ENCODE measurements at regions not wholly inside any gene's neighbourhood (a gene's known extent, or its start where the extent isn't known, plus 50 kb on each side); places are given as distances from the start of the nearest gene placed in this dataset.

DNA sequence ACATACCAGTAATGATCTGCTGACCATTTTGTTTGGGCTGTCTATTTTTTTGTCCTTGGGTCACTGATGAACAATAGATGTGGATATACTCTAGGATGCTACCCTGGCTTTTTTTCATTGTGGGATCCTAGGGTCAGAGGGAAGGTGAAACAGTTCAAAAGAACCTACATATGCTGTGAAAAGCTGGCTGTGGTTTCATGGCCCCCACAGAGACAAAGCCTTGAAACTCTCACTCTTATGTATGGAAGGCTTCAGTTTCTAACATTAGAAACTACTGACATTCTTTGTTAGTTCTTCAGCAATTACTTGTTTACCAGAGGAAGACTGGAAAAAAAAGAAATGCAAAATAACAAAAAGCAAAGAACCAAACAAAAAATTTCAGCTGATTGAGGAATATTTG, 250.7 kb downstream of the FAT3 start:
- no peak overlapping the region for H2BK15ac ChIP-seq (ENCODE audit: low read depth, low read length)
- no peak overlapping the region for H2BK20ac ChIP-seq (ENCODE audit: low read depth, low read length, poor library complexity, severe bottlenecking)
- H2BK5ac ChIP-seq (ENCODE audit: insufficient read length, low read length): no peak overlapping the region
- H3K4ac ChIP-seq (ENCODE audit: low read depth, low read length): no peak overlapping the region
- no peak for DNase-seq
- H2BK12ac ChIP-seq (ENCODE audit: insufficient read length, low read depth, low read length): no peak overlapping the region
- no peaks in the 10 kb centered on the region for H3K27me3 Mint-ChIP-seq (ENCODE audit: low read depth)
- H3K79me2 ChIP-seq (ENCODE audit: insufficient read depth, low read length): no peaks in the 10 kb centered on the region
- H3K9me3 Mint-ChIP-seq: no peaks in the 10 kb centered on the region
- H3K36me3 Mint-ChIP-seq (ENCODE audit: insufficient read depth in 1 of 3, low read depth in 3 of 3): no peaks in the 10 kb centered on the region
- no peak overlapping the region for H3K14ac ChIP-seq (ENCODE audit: insufficient read depth, low read length)
- no peak overlapping the region for H3K27ac ChIP-seq (ENCODE audit: insufficient read length, low read depth, low read length)
- no peaks in the 10 kb centered on the region for H4K20me1 ChIP-seq (ENCODE audit: control insufficient read depth, insufficient read depth, insufficient read length)
- H3K4me1 ChIP-seq (ENCODE audit: insufficient read depth, low read length): no peaks in the 10 kb centered on the region
- H3K23me2 ChIP-seq (ENCODE audit: insufficient read length, low read depth, low read length, poor library complexity, severe bottlenecking): no peaks in the 10 kb centered on the region
- H3K4me3 Mint-ChIP-seq: no peak overlapping the region
- no peak overlapping the region for H3K27ac Mint-ChIP-seq
- H3K27me3 ChIP-seq (ENCODE audit: insufficient read depth, low read length): no peaks in the 10 kb centered on the region
- H3K18ac ChIP-seq (ENCODE audit: insufficient read length, low read depth, low read length): no peak overlapping the region
- H3K79me1 ChIP-seq (ENCODE audit: insufficient read depth, low read depth, low read length, poor library complexity, severe bottlenecking): no peaks in the 10 kb centered on the region
- H4K5ac ChIP-seq (ENCODE audit: insufficient read length, low read depth, low read length): no peak overlapping the region
- TF ChIP-seq, protein P1, sequence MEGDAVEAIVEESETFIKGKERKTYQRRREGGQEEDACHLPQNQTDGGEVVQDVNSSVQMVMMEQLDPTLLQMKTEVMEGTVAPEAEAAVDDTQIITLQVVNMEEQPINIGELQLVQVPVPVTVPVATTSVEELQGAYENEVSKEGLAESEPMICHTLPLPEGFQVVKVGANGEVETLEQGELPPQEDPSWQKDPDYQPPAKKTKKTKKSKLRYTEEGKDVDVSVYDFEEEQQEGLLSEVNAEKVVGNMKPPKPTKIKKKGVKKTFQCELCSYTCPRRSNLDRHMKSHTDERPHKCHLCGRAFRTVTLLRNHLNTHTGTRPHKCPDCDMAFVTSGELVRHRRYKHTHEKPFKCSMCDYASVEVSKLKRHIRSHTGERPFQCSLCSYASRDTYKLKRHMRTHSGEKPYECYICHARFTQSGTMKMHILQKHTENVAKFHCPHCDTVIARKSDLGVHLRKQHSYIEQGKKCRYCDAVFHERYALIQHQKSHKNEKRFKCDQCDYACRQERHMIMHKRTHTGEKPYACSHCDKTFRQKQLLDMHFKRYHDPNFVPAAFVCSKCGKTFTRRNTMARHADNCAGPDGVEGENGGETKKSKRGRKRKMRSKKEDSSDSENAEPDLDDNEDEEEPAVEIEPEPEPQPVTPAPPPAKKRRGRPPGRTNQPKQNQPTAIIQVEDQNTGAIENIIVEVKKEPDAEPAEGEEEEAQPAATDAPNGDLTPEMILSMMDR (conservative IDR thresholded peaks at IDR 0.05): no peak
- H2AK5ac ChIP-seq (ENCODE audit: insufficient read length, low read length): no peak overlapping the region
- H3K4me2 ChIP-seq (ENCODE audit: insufficient read depth, insufficient read length, low read length): no peak overlapping the region
- no peak overlapping the region for H4K91ac ChIP-seq (ENCODE audit: insufficient read length, low read depth, low read length)
- peaks cover 11% of the 10 kb centered on the region in 2 experiments for H3K4me1 Mint-ChIP-seq
- no peak overlapping the region for H3K9ac ChIP-seq (ENCODE audit: extremely low read depth, insufficient read length, low read length)
- H3K56ac ChIP-seq (ENCODE audit: insufficient read length, low read depth, low read length): no peak overlapping the region
- no peak overlapping the region for H4K8ac ChIP-seq (replicated peaks; ENCODE audit: insufficient read length, low read depth, low read length)
- H3K9me3 ChIP-seq (ENCODE audit: control insufficient read depth, low read depth, low read length): no peaks in the 10 kb centered on the region
- no peak overlapping the region for H2AFZ ChIP-seq (ENCODE audit: low read length)
- no peak overlapping the region for H3K23ac ChIP-seq (ENCODE audit: insufficient read length, low read depth, low read length)
- no peak overlapping the region for H3T11ph ChIP-seq (ENCODE audit: low read length)
- no peak overlapping the region for H2BK120ac ChIP-seq (ENCODE audit: low read depth, low read length, poor library complexity, severe bottlenecking)
